PC-9 (cell line): ENCODE measurements at regions not wholly inside any gene's neighbourhood (a gene's known extent, or its start where the extent isn't known, plus 50 kb on each side); places are given as distances from the start of the nearest gene placed in this dataset.

ENCODE experiments used
- BruUV-seq: library from RNA; stranded (reverse); fragments of 400-500 nt; replicated peaks from 2 replicates; lab custom pipeline; 2021; lab: Mats Ljungman, UMichigan
- CTCF ChIA-PET: fragments of 300-600 bp; sonication (Branson Sonifier 250); formaldehyde crosslinking; loops from one replicate; lab custom pipeline; 2022; ENCODE audit warnings: antibody characterized with exemption; lab: Charles Lee
- POLR2A ChIA-PET: fragments of 300-600 bp; sonication (Branson Sonifier 250); formaldehyde crosslinking; loops from one replicate; lab custom pipeline; 2022; ENCODE audit warnings: antibody characterized with exemption; ENCODE audit not compliant: unreplicated experiment; lab: Charles Lee
- DNase-seq, 2 experiments: peaks; one replicate each; pipeline versions ENCODE4 v3.0.0 to v3.0.0-alpha.2; 2015 to 2022; ENCODE audit warnings: mixed read lengths in 1 of 2
- H2AFZ ChIP-seq: fragments of 200-600 bp; sonication (generic); 2 replicates; pipeline ENCODE4 v1.8.1; 2017; ENCODE audit warnings: antibody characterized with exemption
- H3F3A ChIP-seq: fragments of 200-600 bp; sonication (generic); 2 replicates; pipeline ENCODE4 v1.8.1; 2017; ENCODE audit warnings: antibody characterized with exemption, mild to moderate bottlenecking, low read depth; ENCODE audit not compliant: insufficient read depth
- H3K27ac ChIP-seq: fragments of 200-600 bp; sonication (generic); 2 replicates; pipeline ENCODE4 v1.6.1; 2016; ENCODE audit warnings: mixed run types
- H3K27me3 ChIP-seq: fragments of 200-600 bp; sonication (generic); 2 replicates; pipeline ENCODE4 v1.6.1; 2016; ENCODE audit warnings: low read depth, mixed run types; ENCODE audit not compliant: insufficient read depth
- H3K36me3 ChIP-seq: fragments of 200-600 bp; sonication (generic); 2 replicates; pipeline ENCODE4 v1.6.1; 2016; ENCODE audit warnings: low read depth, mixed run types
- H3K4me1 ChIP-seq: fragments of 200-600 bp; sonication (generic); replicated peaks from 2 replicates; pipeline ENCODE4 v1.6.1; 2016; ENCODE audit warnings: mixed run types; ENCODE audit not compliant: insufficient read depth
- H3K4me2 ChIP-seq: fragments of 200-600 bp; sonication (generic); 2 replicates; pipeline ENCODE4 v1.6.1; 2017; ENCODE audit warnings: mixed run types
- H3K4me3 ChIP-seq: fragments of 200-600 bp; sonication (generic); 2 replicates; pipeline ENCODE4 v1.6.1; 2016; ENCODE audit warnings: mixed run types
- H3K79me2 ChIP-seq: fragments of 200-600 bp; sonication (generic); 2 replicates; pipeline ENCODE4 v1.6.1; 2017; ENCODE audit warnings: low read depth, mixed run types
- H3K9me2 ChIP-seq: fragments of 200-600 bp; sonication (generic); 2 replicates; pipeline ENCODE4 v1.8.1; 2017; ENCODE audit warnings: mild to moderate bottlenecking; ENCODE audit not compliant: insufficient read depth
- H3K9me3 ChIP-seq: fragments of 200-600 bp; sonication (generic); 2 replicates; pipeline ENCODE4 v1.8.1; 2016; ENCODE audit warnings: low read depth; ENCODE audit not compliant: insufficient read depth
- H4K20me1 ChIP-seq: fragments of 200-600 bp; sonication (generic); 2 replicates; pipeline ENCODE4 v1.8.1; 2017; ENCODE audit not compliant: insufficient read depth
- EZH2 ChIP-seq: fragments of 200-600 bp; sonication (generic); IDR thresholded peaks from 2 replicates; pipeline ENCODE4 v1.8.0; 2017; ENCODE audit warnings: antibody characterized with exemption, low read depth
- intact Hi-C: fragments of 100-400 bp; cut with micrococcal nuclease; formaldehyde crosslinking; loops from one replicate; pipeline ENCODE4 v1.10.0; 2022; ENCODE audit not compliant: unreplicated experiment
- TF ChIP-seq, protein P1 (sequence below): fragments of 200-600 bp; sonication (generic); conservative IDR thresholded peaks from 2 replicates; pipeline ENCODE4 v1.6.1; 2017; ENCODE audit warnings: mixed run types, antibody characterized with exemption, mild to moderate bottlenecking, moderate library complexity

- no peaks in the 10 kb centered on the region for H3K36me3 ChIP-seq
- H3K79me2 ChIP-seq = no peaks in the 10 kb centered on the region
- intact Hi-C loops = no loop called here
- H3K9me3 ChIP-seq = no peaks in the 10 kb centered on the region
- TF ChIP-seq, protein P1, sequence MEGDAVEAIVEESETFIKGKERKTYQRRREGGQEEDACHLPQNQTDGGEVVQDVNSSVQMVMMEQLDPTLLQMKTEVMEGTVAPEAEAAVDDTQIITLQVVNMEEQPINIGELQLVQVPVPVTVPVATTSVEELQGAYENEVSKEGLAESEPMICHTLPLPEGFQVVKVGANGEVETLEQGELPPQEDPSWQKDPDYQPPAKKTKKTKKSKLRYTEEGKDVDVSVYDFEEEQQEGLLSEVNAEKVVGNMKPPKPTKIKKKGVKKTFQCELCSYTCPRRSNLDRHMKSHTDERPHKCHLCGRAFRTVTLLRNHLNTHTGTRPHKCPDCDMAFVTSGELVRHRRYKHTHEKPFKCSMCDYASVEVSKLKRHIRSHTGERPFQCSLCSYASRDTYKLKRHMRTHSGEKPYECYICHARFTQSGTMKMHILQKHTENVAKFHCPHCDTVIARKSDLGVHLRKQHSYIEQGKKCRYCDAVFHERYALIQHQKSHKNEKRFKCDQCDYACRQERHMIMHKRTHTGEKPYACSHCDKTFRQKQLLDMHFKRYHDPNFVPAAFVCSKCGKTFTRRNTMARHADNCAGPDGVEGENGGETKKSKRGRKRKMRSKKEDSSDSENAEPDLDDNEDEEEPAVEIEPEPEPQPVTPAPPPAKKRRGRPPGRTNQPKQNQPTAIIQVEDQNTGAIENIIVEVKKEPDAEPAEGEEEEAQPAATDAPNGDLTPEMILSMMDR = no peak
- H3K4me1 ChIP-seq = no peaks in the 10 kb centered on the region
- H3K4me2 ChIP-seq = no peak overlapping the region
- ChIA-PET POLR2A (no interaction called here), CTCF (no interaction called here)
- BruUV-seq = no TSS peak
- no peak overlapping the region for H3K27ac ChIP-seq
- H3K27me3 ChIP-seq = no peaks in the 10 kb centered on the region
- DNase-seq = no peak
- H3K9me2 ChIP-seq = no peaks in the 10 kb centered on the region
- H4K20me1 ChIP-seq = no peaks in the 10 kb centered on the region
- H3F3A ChIP-seq = no peaks in the 10 kb centered on the region
- no peak overlapping the region for H3K4me3 ChIP-seq
- H2AFZ ChIP-seq = no peak overlapping the region
Measured at GRCh38 chr4:119977076-119977940, 89.3 kb downstream of the MAD2L1 start.

- no peaks in the 10 kb centered on the region for H3K9me3 ChIP-seq
- H3K4me1 ChIP-seq = no peaks in the 10 kb centered on the region
- H3F3A ChIP-seq = no peaks in the 10 kb centered on the region
- no peak overlapping the region for H3K4me3 ChIP-seq
- H3K9me2 ChIP-seq = no peaks in the 10 kb centered on the region
- H2AFZ ChIP-seq = no peak overlapping the region
- no peak overlapping the region for H3K27ac ChIP-seq
- intact Hi-C loops = no loop called here
- H3K79me2 ChIP-seq = no peaks in the 10 kb centered on the region
- CTCF ChIA-PET = no interaction called here
- H3K27me3 ChIP-seq = no peaks in the 10 kb centered on the region
- POLR2A ChIA-PET = no interaction called here
- no peak for DNase-seq
- H3K4me2 ChIP-seq = no peak overlapping the region
- no peaks in the 10 kb centered on the region for H3K36me3 ChIP-seq
- BruUV-seq = no TSS peak
- H4K20me1 ChIP-seq = no peaks in the 10 kb centered on the region
- TF ChIP-seq, protein P1 = no peak
- TF ChIP-seq EZH2 = no peak
Measured at GRCh38 chr4:119971431-119972084, 95.1 kb downstream of the MAD2L1 start.

DNA sequence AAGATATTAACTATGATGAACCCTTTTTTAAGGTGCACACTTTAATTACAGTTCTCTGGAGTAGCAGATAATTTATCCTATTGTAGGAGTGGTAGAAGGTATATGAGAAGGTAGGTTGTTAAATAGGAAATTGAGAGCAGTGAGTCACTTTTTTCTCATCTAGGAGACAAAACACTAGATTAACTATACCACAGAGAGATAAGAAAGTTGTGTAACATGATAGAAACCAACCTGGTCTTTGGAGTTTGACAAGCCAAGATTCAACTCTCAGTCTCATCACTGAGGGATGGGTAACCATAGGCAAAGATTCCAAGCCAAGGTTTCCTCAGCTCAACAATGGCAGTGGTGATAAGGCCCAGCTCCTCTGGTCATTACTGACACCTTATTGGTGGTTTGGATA lies 104.0 kb downstream of the MAD2L1 start:
- no TSS peak for BruUV-seq
- no peak for TF ChIP-seq EZH2
- TF ChIP-seq, protein P1 = no peak
- ChIA-PET CTCF (no interaction called here), POLR2A (no interaction called here)
- Histone ChIP-seq H3K9me3 (no peaks in the 10 kb centered on the region), H3K4me1 (no peaks in the 10 kb centered on the region), H3K4me2 (no peak overlapping the region), H3K4me3 (no peak overlapping the region), H3K36me3 (no peaks in the 10 kb centered on the region), H3K27me3 (no peaks in the 10 kb centered on the region), H3K9me2 (no peaks in the 10 kb centered on the region), H2AFZ (no peak overlapping the region), H3K79me2 (no peaks in the 10 kb centered on the region), H3K27ac (no peak overlapping the region), H4K20me1 (no peaks in the 10 kb centered on the region), H3F3A (no peaks in the 10 kb centered on the region)
- intact Hi-C loops = no loop called here
- DNase-seq = no peak
